ENCODE measurements at regions not wholly inside any gene's neighbourhood (a gene's known extent, or its start where the extent isn't known, plus 50 kb on each side); places are given as distances from the start of the nearest gene placed in this dataset.

GRCh38 chr12:61870658-61871484 is 389.3 kb upstream of the USP15 start:
- TF ChIP-seq, protein P1, sequence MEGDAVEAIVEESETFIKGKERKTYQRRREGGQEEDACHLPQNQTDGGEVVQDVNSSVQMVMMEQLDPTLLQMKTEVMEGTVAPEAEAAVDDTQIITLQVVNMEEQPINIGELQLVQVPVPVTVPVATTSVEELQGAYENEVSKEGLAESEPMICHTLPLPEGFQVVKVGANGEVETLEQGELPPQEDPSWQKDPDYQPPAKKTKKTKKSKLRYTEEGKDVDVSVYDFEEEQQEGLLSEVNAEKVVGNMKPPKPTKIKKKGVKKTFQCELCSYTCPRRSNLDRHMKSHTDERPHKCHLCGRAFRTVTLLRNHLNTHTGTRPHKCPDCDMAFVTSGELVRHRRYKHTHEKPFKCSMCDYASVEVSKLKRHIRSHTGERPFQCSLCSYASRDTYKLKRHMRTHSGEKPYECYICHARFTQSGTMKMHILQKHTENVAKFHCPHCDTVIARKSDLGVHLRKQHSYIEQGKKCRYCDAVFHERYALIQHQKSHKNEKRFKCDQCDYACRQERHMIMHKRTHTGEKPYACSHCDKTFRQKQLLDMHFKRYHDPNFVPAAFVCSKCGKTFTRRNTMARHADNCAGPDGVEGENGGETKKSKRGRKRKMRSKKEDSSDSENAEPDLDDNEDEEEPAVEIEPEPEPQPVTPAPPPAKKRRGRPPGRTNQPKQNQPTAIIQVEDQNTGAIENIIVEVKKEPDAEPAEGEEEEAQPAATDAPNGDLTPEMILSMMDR (IDR thresholded peaks at IDR 0.05) = no peak
- TF ChIP-seq POLR2A (IDR thresholded peaks at IDR 0.05) = no peak
